ENCODE measurements at regions not wholly inside any gene's neighbourhood (a gene's known extent, or its start where the extent isn't known, plus 50 kb on each side); places are given as distances from the start of the nearest gene placed in this dataset.

GRCh38 chr20:12019715-12020114 lies 102.0 kb downstream of the BTBD3 start:
- ChIA-PET CTCF (interaction anchor here (0.6 kb wide), 1 partner anchor 692 kb away, joined by 3 read pairs; no protein-coding TSS in a partner anchor), POLR2A (no interaction called here)
- TF ChIP-seq KLF8 (tag by site-specific recombination; IDR thresholded peaks at IDR 0.05) (no peak), HOXC10 (CRISPR knock-in tag; IDR thresholded peaks at IDR 0.05) (no peak), ZNF501 (tag by site-specific recombination; IDR thresholded peaks at IDR 0.05) (no peak), PBX3 (CRISPR knock-in tag; IDR thresholded peaks at IDR 0.05) (no peak), ZFHX2 (tag by site-specific recombination; conservative IDR thresholded peaks at IDR 0.05) (no peak), ZNF148 (tag by site-specific recombination; IDR thresholded peaks at IDR 0.05; ENCODE audit: borderline replicate concordance) (no peak), ZNF600 (tag by site-specific recombination; IDR thresholded peaks at IDR 0.05) (no peak), ZNF776 (tag by site-specific recombination; IDR thresholded peaks at IDR 0.05; ENCODE audit: borderline replicate concordance) (no peak), ZNF114 (tag by site-specific recombination; IDR thresholded peaks at IDR 0.05) (no peak), ZNF280D (tag by site-specific recombination; IDR thresholded peaks at IDR 0.05) (no peak)
- no peaks in the 10 kb centered on the region for H3K4me1 ChIP-seq (ENCODE audit: control insufficient read depth, insufficient read depth, low read length)
- no peaks in the 10 kb centered on the region for H3K9me3 ChIP-seq (ENCODE audit: control insufficient read depth, insufficient read depth, low read depth, low read length)
- no peak overlapping the region for H3K4me3 ChIP-seq (ENCODE audit: low read depth, low read length)
- H3K36me3 ChIP-seq (ENCODE audit: control insufficient read depth in 2 of 2, insufficient read depth in 1 of 2, low read length in 2 of 2): no peaks in the 10 kb centered on the region
- H3K27ac ChIP-seq (ENCODE audit: extremely low read depth, low read depth, low read length): no peak overlapping the region

- H3K4me1 ChIP-seq (ENCODE audit: control insufficient read depth, insufficient read depth, low read length): no peaks in the 10 kb centered on the region
- no peaks in the 10 kb centered on the region for H3K9me3 ChIP-seq (ENCODE audit: control insufficient read depth, insufficient read depth, low read depth, low read length)
- POLR2A ChIA-PET: no interaction called here
- no peak overlapping the region for H3K27ac ChIP-seq (ENCODE audit: extremely low read depth, low read depth, low read length)
- CTCF ChIA-PET: no interaction called here
- H3K36me3 ChIP-seq (ENCODE audit: control insufficient read depth in 2 of 2, insufficient read depth in 1 of 2, low read length in 2 of 2): no peaks in the 10 kb centered on the region
- TF ChIP-seq ZNF280D (tag by site-specific recombination; IDR thresholded peaks at IDR 0.05): no peak
- TF ChIP-seq ZNF324 (tag by site-specific recombination; IDR thresholded peaks at IDR 0.05): no peak
- no peak for TF ChIP-seq ZNF114 (tag by site-specific recombination; IDR thresholded peaks at IDR 0.05)
- TF ChIP-seq HIC1 (tag by site-specific recombination; IDR thresholded peaks at IDR 0.05): no peak
- no peak for TF ChIP-seq ZFHX2 (tag by site-specific recombination; conservative IDR thresholded peaks at IDR 0.05)
- no peak for TF ChIP-seq ZBTB20 (tag by site-specific recombination; IDR thresholded peaks at IDR 0.05)
- TF ChIP-seq BCL11B (tag by site-specific recombination; IDR thresholded peaks at IDR 0.05; ENCODE audit: low read depth): no peak
- H3K4me3 ChIP-seq (ENCODE audit: low read depth, low read length): no peak overlapping the region
Observed at GRCh38 chr20:12020846-12021245, 103.2 kb downstream of the BTBD3 start.
